Activated T-helper 17 cell treated with anti-CD3 and anti-CD28 coated beads, Interleukin-2, amount 50 U/mL, for 72 hours (primary cell): ENCODE measurements at regions not wholly inside any gene's neighbourhood (a gene's known extent, or its start where the extent isn't known, plus 50 kb on each side); places are given as distances from the start of the nearest gene placed in this dataset.

ENCODE experiments used
- ATAC-seq: fragments of 150-1000 bp; cut with Tn5 transposase; replicated peaks from 2 replicates; pipeline ENCODE4 v1.10.0; 2021; ENCODE audit warnings: mild to moderate bottlenecking, moderate library complexity
- H3K27ac Mint-ChIP-seq: one replicate; pipeline ENCODE4 v1.8.0; 2022; ENCODE audit warnings: mixed read lengths
- H3K27me3 Mint-ChIP-seq: one replicate; pipeline ENCODE4 v1.8.0; 2022; ENCODE audit warnings: mixed read lengths
- H3K36me3 Mint-ChIP-seq: one replicate; pipeline ENCODE4 v1.8.0; 2022; ENCODE audit warnings: low read depth, mild to moderate bottlenecking, mixed read lengths
- H3K4me1 Mint-ChIP-seq: one replicate; pipeline ENCODE4 v1.8.0; 2022; ENCODE audit warnings: mixed read lengths
- H3K4me3 Mint-ChIP-seq: one replicate; pipeline ENCODE4 v1.8.0; 2022; ENCODE audit warnings: mild to moderate bottlenecking, mixed read lengths
- H3K9me3 Mint-ChIP-seq: one replicate; pipeline ENCODE4 v1.8.0; 2022; ENCODE audit warnings: mixed read lengths

DNA sequence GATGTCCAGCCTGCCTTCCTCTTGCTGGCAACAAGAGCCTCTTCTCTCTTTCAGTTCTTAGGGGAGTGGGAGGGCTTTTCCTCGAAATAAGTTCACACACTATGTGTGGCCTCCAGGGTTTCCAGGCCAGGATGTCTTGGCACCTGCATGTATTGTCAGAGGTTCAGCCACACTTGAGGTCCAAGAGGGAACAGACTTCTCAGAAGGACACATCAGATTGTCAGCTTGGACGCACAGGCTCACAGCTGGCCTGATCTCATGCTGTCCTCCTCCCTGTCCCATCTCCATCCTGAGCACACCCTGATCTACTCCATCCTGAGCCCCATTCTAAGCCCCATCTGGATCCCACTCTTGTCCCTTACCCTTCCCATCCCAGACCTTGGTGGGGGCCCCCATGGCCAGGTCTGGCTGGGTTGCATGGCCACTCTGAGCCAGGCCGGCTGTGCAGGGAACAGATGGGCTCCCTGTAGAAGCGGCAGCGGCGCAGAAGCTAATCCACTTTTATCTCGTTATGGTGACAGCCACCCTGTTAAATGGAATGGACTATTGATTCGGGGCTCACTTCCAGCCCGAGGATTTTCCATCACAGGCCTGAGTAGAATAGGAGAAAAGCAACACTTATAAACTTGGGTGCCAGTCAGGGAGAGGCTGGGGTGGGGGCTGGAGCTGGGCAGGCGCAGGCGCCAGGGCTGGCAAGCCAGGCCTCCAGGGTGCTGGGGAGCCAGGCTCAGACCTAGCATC lies 85.1 kb upstream of the CSF3R start:
- H3K36me3 Mint-ChIP-seq, result no peaks in the 10 kb centered on the region
- no peak for ATAC-seq

DNA sequence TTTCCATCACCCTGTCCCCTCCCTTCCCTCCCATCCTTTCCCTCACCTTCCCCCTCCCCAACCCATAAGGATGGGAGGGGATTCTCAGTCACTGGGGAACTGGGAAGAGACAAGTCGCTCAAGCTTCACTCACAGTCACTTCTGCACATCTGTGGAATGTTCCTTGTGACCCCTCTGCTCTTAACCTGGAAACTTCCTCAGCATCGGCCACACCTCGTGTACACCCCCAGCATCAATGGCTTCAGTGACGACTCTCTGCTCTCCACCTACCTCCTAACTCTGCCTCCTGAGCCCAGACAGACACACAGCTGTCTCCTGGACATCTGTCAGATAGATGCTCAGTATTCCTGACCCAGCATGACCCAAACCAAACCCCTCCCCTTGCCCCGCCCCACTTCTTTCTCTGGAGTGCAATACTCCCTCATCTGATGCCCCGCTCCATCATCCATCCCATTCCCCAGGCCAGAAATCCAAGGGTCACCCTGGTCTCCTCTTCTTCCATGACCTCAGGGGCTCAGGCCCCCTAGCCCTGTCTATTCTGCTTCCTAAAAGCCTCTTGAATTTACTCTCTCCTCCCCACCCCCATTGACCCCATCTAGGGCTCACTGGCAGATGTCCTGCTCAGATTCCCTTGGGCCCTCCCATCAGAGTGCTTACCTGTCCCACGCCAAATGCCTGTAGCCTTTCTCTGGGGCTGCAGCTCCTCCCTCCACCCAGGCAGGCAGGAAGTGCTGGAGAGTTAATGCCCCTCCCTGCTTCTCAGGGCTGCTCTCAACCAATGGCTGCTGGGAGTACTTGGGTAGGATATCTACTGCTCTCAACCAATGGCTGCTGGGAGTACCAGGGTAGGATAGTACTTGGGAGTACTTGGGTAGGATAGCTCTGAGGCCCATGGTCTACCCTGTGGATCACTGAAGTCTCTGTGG lies 83.1 kb upstream of the CSF3R start:
- peaks cover 3% of the 10 kb centered on the region for H3K27me3 Mint-ChIP-seq
- no peaks in the 10 kb centered on the region for H3K9me3 Mint-ChIP-seq
- no peak overlapping the region for H3K4me3 Mint-ChIP-seq
- H3K4me1 Mint-ChIP-seq, result no peaks in the 10 kb centered on the region
- H3K27ac Mint-ChIP-seq, result no peak overlapping the region
- no peaks in the 10 kb centered on the region for H3K36me3 Mint-ChIP-seq
- no peak for ATAC-seq

More for the DNA sequence above, 85.1 kb upstream of the CSF3R start:
- Mint-ChIP-seq H3K9me3 (no peaks in the 10 kb centered on the region), H3K4me3 (no peak overlapping the region), H3K4me1 (no peaks in the 10 kb centered on the region), H3K27ac (no peak overlapping the region), H3K27me3 (peaks cover 10% of the 10 kb centered on the region)

- H3K27me3 Mint-ChIP-seq, result peaks cover 10% of the 10 kb centered on the region
Measured at GRCh38 chr1:36562181-36562685, 79.5 kb upstream of the CSF3R start.

GRCh38 chr1:36561361-36561724 lies 78.6 kb upstream of the CSF3R start:
- no peak for ATAC-seq
- no peaks in the 10 kb centered on the region for H3K36me3 Mint-ChIP-seq
- no peak overlapping the region for H3K27ac Mint-ChIP-seq
- H3K4me1 Mint-ChIP-seq, result no peaks in the 10 kb centered on the region
- H3K9me3 Mint-ChIP-seq, result no peaks in the 10 kb centered on the region
- H3K27me3 Mint-ChIP-seq, result peaks cover 10% of the 10 kb centered on the region
- H3K4me3 Mint-ChIP-seq, result no peak overlapping the region

More at GRCh38 chr1:36562181-36562685, 79.5 kb upstream of the CSF3R start:
- ATAC-seq, result no peak
- no peak overlapping the region for H3K27ac Mint-ChIP-seq
- H3K4me1 Mint-ChIP-seq, result no peaks in the 10 kb centered on the region
- no peaks in the 10 kb centered on the region for H3K9me3 Mint-ChIP-seq
- H3K4me3 Mint-ChIP-seq, result no peak overlapping the region
- H3K36me3 Mint-ChIP-seq, result no peaks in the 10 kb centered on the region

GRCh38 chr1:36560621-36561360 lies 78.1 kb upstream of the CSF3R start:
- ATAC-seq, result no peak
- H3K4me3 Mint-ChIP-seq, result no peak overlapping the region
- no peaks in the 10 kb centered on the region for H3K9me3 Mint-ChIP-seq
- peaks cover 10% of the 10 kb centered on the region for H3K27me3 Mint-ChIP-seq
- H3K4me1 Mint-ChIP-seq, result no peaks in the 10 kb centered on the region
- no peak overlapping the region for H3K27ac Mint-ChIP-seq
- H3K36me3 Mint-ChIP-seq, result no peaks in the 10 kb centered on the region

DNA sequence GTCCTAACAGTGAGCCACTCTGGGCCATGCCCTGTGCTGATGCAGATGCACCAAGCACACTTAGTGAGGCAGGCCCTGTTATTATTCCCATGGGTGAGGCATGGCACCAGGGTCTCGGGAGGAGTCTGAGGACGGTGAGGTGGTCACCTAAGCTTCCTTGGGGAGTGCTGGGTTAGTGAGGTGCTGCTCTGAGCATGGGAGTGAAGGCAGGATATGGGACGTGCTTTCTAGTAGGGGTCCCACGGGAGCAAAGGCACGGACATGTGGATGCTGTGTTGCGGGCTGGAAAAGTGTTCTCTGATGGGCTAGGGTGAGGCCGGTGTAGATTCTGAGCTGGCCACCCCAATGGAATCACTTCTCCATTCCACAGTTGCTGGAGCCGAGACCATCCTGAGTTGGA lies 77.5 kb upstream of the CSF3R start:
- Mint-ChIP-seq H3K36me3 (no peaks in the 10 kb centered on the region), H3K27me3 (peaks cover 10% of the 10 kb centered on the region), H3K4me3 (no peak overlapping the region), H3K4me1 (no peaks in the 10 kb centered on the region), H3K9me3 (no peaks in the 10 kb centered on the region), H3K27ac (no peak overlapping the region)
- no peak for ATAC-seq

DNA sequence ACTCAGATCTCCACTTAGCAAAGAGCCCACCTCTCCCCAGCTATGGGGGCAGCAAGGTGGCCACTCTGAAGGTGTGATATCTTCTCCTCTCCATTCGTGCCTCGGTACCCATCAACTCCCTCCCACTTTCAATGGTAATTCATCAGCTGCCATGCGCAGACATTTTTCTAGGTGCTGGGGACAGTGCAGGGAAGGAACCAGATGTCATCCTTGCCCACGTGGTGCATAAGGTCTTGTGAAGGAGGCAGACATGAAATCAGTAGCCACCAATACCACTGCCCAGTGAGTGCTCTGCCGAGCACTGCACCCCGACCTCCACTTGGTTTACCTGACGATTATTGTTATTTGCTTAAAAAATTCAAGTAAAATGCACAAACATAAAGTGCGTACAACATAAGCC lies 76.3 kb upstream of the CSF3R start:
- H3K9me3 Mint-ChIP-seq, result no peaks in the 10 kb centered on the region
- peaks cover 17% of the 10 kb centered on the region for H3K27me3 Mint-ChIP-seq
- no peak overlapping the region for H3K27ac Mint-ChIP-seq
- H3K4me1 Mint-ChIP-seq, result no peaks in the 10 kb centered on the region
- no peak for ATAC-seq
- no peaks in the 10 kb centered on the region for H3K36me3 Mint-ChIP-seq
- no peak overlapping the region for H3K4me3 Mint-ChIP-seq

DNA sequence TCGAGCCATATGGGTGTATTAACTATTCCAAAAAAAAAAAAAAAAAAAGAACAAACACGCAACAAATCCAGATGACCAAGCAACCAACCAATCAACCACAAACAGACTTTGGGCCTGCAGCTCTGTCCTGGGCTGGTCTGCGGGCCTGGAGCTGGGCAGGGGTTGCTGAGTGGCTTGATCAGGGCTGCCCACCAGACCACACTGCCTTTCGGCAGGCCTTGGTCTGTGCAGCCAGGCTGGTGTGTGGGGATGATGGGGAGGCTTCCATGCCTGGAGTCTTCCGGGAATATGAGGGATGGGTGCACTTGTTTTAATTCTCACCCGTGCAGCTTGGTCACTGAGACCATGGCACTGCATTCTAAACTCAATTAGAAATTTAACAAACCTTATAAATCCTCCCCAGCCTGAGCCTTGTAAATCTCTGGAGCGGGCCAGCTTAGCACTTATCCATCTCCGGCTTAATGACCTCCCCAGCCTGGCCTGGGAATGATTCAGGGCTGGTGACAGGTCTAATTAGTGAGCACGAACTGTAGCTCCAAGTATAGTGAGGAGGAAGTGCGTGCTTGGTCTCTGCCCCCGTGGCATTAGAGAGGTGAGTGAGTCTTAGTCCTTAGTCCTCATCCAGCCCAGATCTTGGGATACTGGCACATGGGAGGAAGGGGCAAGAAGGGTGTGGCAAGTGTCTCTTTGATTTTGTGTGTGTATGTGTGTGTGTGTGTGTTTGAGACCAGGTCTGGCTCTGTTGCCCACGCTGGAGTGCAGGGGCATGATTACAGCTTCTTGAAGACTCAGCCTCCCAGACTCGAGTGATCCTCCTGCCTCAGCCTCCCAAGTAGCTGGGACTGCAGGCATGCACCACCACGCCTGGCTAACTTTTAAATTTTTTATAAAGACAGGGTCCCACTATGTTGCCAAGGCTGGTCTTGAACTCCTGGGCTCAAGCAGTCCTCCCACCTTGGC lies 74.6 kb upstream of the CSF3R start:
- Mint-ChIP-seq H3K27me3 (peaks cover 30% of the 10 kb centered on the region), H3K27ac (no peak overlapping the region), H3K36me3 (no peaks in the 10 kb centered on the region), H3K4me1 (no peaks in the 10 kb centered on the region), H3K9me3 (no peaks in the 10 kb centered on the region), H3K4me3 (no peak overlapping the region)
- no peak for ATAC-seq

GRCh38 chr1:36555041-36555440 lies 72.3 kb upstream of the CSF3R start:
- H3K4me3 Mint-ChIP-seq, result no peak overlapping the region
- H3K36me3 Mint-ChIP-seq, result no peaks in the 10 kb centered on the region
- no peaks in the 10 kb centered on the region for H3K4me1 Mint-ChIP-seq
- no peak for ATAC-seq
- peaks cover 41% of the 10 kb centered on the region for H3K27me3 Mint-ChIP-seq
- H3K27ac Mint-ChIP-seq, result no peak overlapping the region
- H3K9me3 Mint-ChIP-seq, result no peaks in the 10 kb centered on the region

DNA sequence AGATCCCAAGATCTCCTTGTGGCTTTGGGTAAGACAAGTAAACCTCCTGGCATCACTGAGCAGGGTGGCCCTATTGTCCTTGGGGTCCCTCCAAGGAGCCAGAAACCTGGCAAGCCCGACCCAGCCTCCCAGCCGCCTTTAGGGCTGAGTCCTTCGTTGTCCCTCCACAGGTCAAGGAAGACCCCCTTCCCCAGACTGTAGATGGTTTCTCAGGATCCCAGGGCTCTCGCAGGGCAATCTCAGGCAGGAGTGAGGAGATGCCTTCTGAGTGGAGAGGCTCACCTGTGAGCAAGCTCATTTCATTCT lies 71.6 kb upstream of the CSF3R start:
- ATAC-seq, result no peak
- Mint-ChIP-seq H3K27ac (no peak overlapping the region), H3K4me1 (no peaks in the 10 kb centered on the region), H3K36me3 (no peaks in the 10 kb centered on the region), H3K4me3 (no peak overlapping the region), H3K27me3 (peaks cover 44% of the 10 kb centered on the region), H3K9me3 (no peaks in the 10 kb centered on the region)

- H3K9me3 Mint-ChIP-seq, result no peaks in the 10 kb centered on the region
- H3K4me3 Mint-ChIP-seq, result no peak overlapping the region
- H3K27me3 Mint-ChIP-seq, result peaks cover 43% of the 10 kb centered on the region
- H3K4me1 Mint-ChIP-seq, result no peaks in the 10 kb centered on the region
- H3K36me3 Mint-ChIP-seq, result no peaks in the 10 kb centered on the region
- no peak overlapping the region for H3K27ac Mint-ChIP-seq
- ATAC-seq, result peak; percentile 80
Measured at GRCh38 chr1:36553591-36554322, 71.0 kb upstream of the CSF3R start.

- Mint-ChIP-seq H3K4me3 (no peak overlapping the region), H3K36me3 (no peaks in the 10 kb centered on the region), H3K9me3 (no peaks in the 10 kb centered on the region), H3K27ac (no peak overlapping the region), H3K27me3 (peaks cover 31% of the 10 kb centered on the region), H3K4me1 (no peaks in the 10 kb centered on the region)
- no peak for ATAC-seq
Measured at GRCh38 chr1:36542962-36543515, 60.3 kb upstream of the CSF3R start.
